ENCODE measurements at regions not wholly inside any gene's neighbourhood (a gene's known extent, or its start where the extent isn't known, plus 50 kb on each side); places are given as distances from the start of the nearest gene placed in this dataset.
A peak's percentile ranks its signal among the peaks of the same experiment; 100 is the strongest.

- Histone ChIP-seq H2AFZ (ENCODE audit: low read depth, low read length, poor library complexity, severe bottlenecking) (no peak overlapping the region), H4K20me1 (ENCODE audit: insufficient read depth) (no peaks in the 10 kb centered on the region), H3K27ac (ENCODE audit: low read depth, low read length) (no peak overlapping the region), H3K36me3 (ENCODE audit: control insufficient read depth in 1 of 2, insufficient read depth in 2 of 2, low read length in 2 of 2) (no peaks in the 10 kb centered on the region), H3K4me2 (ENCODE audit: low read length) (no peak overlapping the region), H3K4me1 (ENCODE audit: control insufficient read depth in 1 of 2, insufficient read depth in 2 of 2, low read length in 2 of 2) (no peaks in the 10 kb centered on the region), H3K4me3 (replicated peaks in 1 of 2; ENCODE audit: low read depth in 1 of 2, low read length in 2 of 2) (no peak overlapping the region), H3K9ac (ENCODE audit: low read length) (no peak overlapping the region), H3K9me3 (ENCODE audit: control insufficient read depth in 1 of 2, insufficient read depth in 1 of 2, low read depth in 1 of 2, low read length in 2 of 2) (no peaks in the 10 kb centered on the region), H3K27me3 (ENCODE audit: insufficient read depth, low read length) (no peaks in the 10 kb centered on the region), H3K79me2 (ENCODE audit: insufficient read depth, low read length) (no peaks in the 10 kb centered on the region), H3K9me2 (ENCODE audit: insufficient read depth) (no peaks in the 10 kb centered on the region)
- no TSS peak for BruUV-seq (replicated peaks)
- no peak for ATAC-seq
- ChIA-PET CTCF (interaction anchor here (1.8 kb wide), 1 partner anchor 1438 kb away, joined by 6 read pairs; no protein-coding TSS in a partner anchor), RAD21 (ENCODE audit: low non-redundant PET in 1 of 2, low total read pairs in 2 of 2, uncharacterized antibody in 2 of 2, unreplicated experiment in 2 of 2) (no interaction called here), POLR2A (no interaction called here)
- DNase-seq (ENCODE audit: low read depth, low spot score), result no peak
- intact Hi-C loops (cut with micrococcal nuclease), result no loop called here
- TF ChIP-seq POLR2AphosphoS5 (IDR thresholded peaks at IDR 0.05; ENCODE audit: low read depth, low read length) (no peak), SRF (IDR thresholded peaks at IDR 0.05; ENCODE audit: low read depth) (no peak), EGR1 (IDR thresholded peaks at IDR 0.05; ENCODE audit: low read depth) (no peak)
These were observed 213.3 kb upstream of the MMADHC start for GRCh38 chr2:149800624-149801542.

- Histone ChIP-seq H3K27me3 (ENCODE audit: insufficient read depth, low read length) (no peaks in the 10 kb centered on the region), H3K27ac (ENCODE audit: low read depth, low read length) (no peak overlapping the region), H3K4me2 (ENCODE audit: low read length) (no peak overlapping the region), H3K79me2 (ENCODE audit: insufficient read depth, low read length) (no peaks in the 10 kb centered on the region), H3K36me3 (ENCODE audit: control insufficient read depth in 1 of 2, insufficient read depth in 2 of 2, low read length in 2 of 2) (no peaks in the 10 kb centered on the region), H3K9me2 (ENCODE audit: insufficient read depth) (no peaks in the 10 kb centered on the region), H4K20me1 (ENCODE audit: insufficient read depth) (no peaks in the 10 kb centered on the region), H3K9ac (ENCODE audit: low read length) (no peak overlapping the region), H3K4me3 (replicated peaks in 1 of 2; ENCODE audit: low read depth in 1 of 2, low read length in 2 of 2) (no peak overlapping the region), H3K4me1 (ENCODE audit: control insufficient read depth in 1 of 2, insufficient read depth in 2 of 2, low read length in 2 of 2) (no peaks in the 10 kb centered on the region), H3K9me3 (ENCODE audit: control insufficient read depth in 1 of 2, insufficient read depth in 1 of 2, low read depth in 1 of 2, low read length in 2 of 2) (no peaks in the 10 kb centered on the region), H2AFZ (ENCODE audit: low read depth, low read length, poor library complexity, severe bottlenecking) (no peak overlapping the region)
- ATAC-seq, result peak; percentile 80
- CTCF ChIA-PET, result interaction anchor here (0.7 to 1.8 kb wide), 3 partner anchors 765 to 1440 kb away, joined by 3 to 6 read pairs (median 3); no protein-coding TSS in a partner anchor
- RAD21 ChIA-PET (ENCODE audit: low non-redundant PET in 1 of 2, low total read pairs in 2 of 2, uncharacterized antibody in 2 of 2, unreplicated experiment in 2 of 2), result interaction anchor here in 1 of 2 experiments (0.6 kb wide), 1 partner anchor 688 kb away, joined by 3 read pairs; no protein-coding TSS in a partner anchor
- TF ChIP-seq CTCF (IDR thresholded peaks at IDR 0.05 in 2 of 3, conservative IDR thresholded peaks at IDR 0.05 in 1 of 3; ENCODE audit: borderline replicate concordance in 1 of 3, insufficient read depth in 1 of 3, low read depth in 2 of 3, low read length in 2 of 3), result peak in 2 of 3 experiments; percentile 49 to 51; a peak in 3 of 6 replicates
- peak; percentile 77 for TF ChIP-seq RAD21 (IDR thresholded peaks at IDR 0.05; ENCODE audit: low read depth)
- no peak for TF ChIP-seq SP1 (IDR thresholded peaks at IDR 0.05; ENCODE audit: low read depth)
- POLR2A ChIA-PET, result no interaction called here
- peak; percentile 2 for DNase-seq (ENCODE audit: low read depth, low spot score)
- intact Hi-C loops (cut with micrococcal nuclease), result loop anchor here (1.0 to 5.0 kb wide), 3 partner anchors 688 to 1253 kb away; partner anchors contain the start of gene RND3
- BruUV-seq (replicated peaks), result no TSS peak
These were observed 211.6 kb upstream of the MMADHC start for GRCh38 chr2:149799013-149799705.
